Stimulated activated CD4-positive, alpha-beta T cell treated with anti-CD3 and anti-CD28 coated beads, Interleukin-1b, Interleukin-23, amount 100 ng/mL, for 1 hour (primary cell): ENCODE measurements at regions not wholly inside any gene's neighbourhood (a gene's known extent, or its start where the extent isn't known, plus 50 kb on each side); places are given as distances from the start of the nearest gene placed in this dataset.
"Not testable (repeated sequence)": the region's sequence is repeated elsewhere in the genome, so short reads cannot be mapped to it uniquely, and the experiment has no call there.

ENCODE experiments used
- DNase-seq, 2 donors: peaks; one replicate each; pipeline ENCODE4 v3.0.0-alpha.2; 2020; ENCODE audit warnings: low read depth in 2 of 2

DNA sequence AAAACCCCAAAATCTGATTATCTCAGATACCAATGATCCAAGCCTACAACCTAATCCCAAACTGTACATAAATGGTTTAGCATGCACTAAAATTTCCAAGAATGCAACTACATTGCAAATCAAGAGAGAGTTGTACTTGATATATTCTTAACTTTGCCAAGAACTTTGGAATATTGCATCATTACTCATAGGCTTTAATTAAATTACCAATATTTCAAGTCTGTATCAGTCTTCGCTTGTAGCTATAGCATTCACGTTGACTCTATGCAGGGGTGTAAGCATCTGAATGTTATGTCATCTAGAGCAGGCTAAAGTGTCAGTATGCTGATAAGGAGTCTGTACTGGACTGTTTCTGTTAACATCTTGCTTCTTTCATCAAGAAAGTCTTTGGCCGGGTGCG, 56.3 kb downstream of the FOXI3 start:
- no peak for DNase-seq

DNA sequence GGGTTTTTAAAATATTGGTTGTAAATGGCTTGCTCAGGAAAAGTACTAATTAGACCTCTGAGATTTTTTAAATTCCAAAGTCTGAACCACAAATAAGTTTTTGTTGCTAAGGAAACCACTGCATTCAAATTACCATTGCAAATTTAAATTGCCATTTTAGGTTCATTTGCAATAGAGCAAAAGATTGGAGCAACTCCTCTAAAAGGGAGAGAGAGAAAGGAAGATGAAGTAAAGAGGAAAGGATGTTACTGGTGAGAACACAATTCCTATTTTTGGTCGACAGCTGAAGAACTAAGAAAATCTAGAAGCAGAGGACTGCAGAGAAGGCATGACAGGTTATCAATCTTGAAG, 74.9 kb downstream of the FOXI3 start:
- DNase-seq: no peak

DNA sequence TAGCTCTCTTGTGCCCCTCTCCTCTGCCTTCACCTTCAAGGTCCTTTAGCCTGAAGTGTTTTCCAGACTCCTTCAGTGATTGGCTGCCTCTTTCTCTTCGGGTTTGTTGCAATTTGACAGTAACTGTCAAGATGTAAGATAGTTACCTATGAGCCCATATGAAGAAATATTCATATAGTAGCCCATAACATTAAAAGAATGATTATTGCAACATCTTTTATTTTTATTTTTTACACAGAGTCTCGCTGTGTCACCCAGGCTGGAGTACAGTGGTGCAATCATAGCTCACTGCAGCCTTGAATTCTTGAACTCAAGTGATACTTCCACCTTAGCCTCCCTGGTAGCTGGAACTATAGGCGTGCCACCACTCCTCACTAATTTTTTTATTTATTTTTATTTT, 80.5 kb downstream of the FOXI3 start:
- DNase-seq: no peak

DNA sequence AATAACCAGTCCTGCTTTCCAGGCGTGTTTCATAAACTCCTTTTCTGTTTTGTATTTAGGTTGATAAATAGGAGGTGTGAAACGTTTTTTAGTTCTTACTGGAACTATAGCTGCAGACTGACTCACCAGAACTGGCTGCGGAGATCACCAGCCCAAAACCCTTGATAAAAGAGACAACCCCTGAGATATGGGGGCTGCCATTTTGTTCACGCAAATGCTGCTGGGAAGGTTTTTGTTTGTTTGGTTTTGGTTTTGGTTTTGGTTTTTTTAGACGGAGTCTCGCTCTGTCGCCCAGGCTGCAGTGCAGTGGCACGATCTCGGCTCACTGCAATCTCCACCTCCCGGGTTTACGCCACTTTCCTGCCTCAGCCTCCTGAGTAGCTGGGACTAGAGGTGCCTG, 87.1 kb downstream of the FOXI3 start:
- DNase-seq: not testable (repeated sequence)

DNA sequence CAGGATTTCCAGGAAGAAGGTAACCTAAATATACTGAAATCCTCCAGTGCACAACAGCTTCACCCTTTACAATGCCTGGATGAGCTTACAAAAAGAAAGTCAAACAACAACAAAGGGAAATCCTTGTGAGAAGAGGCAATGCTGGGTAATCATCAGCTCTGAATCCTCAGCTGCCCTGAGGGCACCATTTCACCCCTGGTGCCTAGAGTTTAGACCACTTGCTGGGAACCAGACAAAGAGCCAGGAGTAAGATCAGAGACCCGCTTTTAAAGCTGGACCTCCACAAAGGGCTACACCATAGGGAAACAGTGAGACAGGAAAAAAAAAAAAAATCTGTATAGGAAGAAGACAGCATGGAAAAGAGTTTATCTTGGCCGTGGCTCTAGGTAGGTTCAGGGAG, 97.0 kb downstream of the FOXI3 start:
- DNase-seq: no peak

DNA sequence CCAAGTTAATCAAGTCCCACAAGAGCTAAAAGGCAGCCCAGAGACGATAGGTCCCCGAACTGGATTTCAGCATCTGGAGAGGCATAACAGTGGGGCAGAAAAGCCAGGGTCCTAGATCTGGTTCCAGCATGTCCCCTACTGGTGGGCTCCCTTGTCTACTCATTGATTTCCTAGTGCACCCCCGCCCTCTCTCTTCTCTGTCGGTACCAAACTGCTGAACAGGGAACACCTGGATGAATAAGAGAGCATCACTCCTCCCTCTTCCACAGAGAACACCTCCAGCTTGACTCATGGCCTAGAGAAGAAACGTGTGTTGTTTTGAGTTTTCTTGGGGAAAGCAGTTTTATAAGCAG, 101.3 kb downstream of the FOXI3 start:
- no peak for DNase-seq

DNA sequence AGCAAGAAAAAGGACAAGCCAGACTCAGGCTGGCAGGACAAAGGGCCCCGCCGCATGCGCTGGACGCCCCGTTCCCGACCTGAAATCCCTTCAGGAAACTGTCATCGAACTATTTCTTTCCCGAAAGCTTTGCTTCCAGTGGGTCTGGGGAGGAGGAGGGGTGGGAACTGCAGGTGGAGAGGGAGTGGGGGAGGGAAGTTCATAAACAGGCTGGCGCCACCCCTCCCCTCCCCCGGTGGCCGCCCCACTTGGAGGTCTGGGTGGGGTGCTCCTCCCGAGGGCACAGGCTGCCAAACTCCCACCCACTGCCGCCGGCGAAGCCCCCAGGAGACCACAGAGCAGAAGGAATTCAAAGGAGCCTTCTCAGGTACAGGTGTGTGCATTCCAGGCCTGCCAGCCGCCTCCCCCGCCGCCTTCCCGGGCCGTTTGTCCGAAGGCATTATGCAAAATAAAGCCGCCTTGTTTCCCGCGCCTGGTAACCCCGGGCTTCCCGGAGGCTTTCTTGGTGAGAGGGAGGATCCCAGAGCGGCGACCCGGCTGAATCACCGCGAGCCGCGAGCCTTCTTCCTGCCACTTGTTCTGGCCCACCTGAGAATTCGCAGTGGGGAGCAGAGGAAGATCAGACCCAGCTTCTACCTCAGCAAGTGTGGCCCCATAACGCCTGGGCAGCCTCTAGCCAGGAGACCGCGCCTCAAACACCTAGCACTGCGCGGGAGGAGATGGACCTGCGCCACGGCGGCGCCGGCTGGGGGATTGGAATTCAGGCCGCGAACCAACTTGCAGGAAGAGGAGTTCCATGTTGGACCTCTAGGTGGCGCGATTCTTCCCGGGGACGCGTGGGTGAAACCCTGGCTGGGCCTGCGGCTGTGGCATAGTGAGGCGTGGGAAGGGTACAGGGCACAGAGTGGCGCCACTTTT, 101.9 kb downstream of the FOXI3 start:
- DNase-seq: peak; percentile 29 to 59

DNA sequence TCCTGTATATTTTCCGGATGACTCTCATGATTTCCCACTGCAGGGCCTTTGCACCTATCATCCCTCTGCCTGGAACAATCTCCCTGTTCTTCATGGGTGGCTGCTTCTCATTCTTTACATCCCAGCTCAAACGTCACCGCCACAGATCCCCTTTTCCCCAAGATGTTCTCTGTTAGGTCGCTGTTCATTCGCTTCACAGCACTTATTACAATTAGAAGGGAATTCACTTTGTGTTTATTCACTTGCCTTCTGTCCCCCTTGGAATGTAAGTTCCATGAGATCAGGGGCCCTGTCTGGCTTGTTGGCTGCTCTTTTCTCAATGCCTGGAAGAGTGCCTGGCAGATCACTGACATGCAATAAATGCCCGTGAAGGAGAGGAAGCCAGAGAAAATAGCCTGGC, 106.7 kb downstream of the FOXI3 start:
- no peak for DNase-seq

DNA sequence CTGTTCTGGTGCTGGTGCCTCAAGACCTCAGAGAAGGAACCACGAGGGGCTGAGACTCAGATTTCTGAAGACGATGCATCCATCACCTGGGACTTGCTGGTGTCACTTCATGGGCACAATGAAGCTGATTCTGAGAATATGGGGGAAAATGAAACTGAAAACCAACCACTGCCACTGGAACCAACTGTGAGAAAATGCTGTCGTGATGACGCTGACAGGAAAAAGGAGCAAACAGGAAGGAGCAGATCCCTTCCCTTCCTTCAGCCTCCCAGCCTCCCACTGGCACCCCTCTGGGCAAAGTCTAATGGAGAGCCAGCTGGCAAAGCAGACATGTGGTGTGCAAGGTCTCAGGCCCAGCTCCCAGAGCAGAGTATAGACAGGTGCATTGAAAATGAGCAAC, 109.7 kb downstream of the FOXI3 start:
- DNase-seq: no peak

DNA sequence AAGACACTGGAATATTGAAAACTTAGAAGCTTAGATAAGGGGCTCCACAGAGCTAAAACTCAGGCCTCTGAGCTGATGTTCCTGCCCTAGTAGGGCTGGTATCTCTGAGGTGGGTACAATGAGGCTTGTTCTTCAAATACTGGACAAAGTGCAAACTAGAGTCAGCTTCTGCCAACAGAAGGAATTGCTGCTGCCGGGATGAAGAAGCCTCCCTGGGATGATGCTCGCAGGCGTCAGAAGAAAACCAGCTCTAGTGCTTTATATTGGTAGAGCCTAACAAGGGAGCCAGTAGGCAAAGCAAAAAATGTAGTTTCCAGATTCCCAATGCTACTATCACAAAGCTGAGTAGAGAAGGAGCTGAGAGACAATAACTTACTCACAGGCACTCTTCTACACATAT, 118.1 kb downstream of the FOXI3 start:
- no peak for DNase-seq

DNA sequence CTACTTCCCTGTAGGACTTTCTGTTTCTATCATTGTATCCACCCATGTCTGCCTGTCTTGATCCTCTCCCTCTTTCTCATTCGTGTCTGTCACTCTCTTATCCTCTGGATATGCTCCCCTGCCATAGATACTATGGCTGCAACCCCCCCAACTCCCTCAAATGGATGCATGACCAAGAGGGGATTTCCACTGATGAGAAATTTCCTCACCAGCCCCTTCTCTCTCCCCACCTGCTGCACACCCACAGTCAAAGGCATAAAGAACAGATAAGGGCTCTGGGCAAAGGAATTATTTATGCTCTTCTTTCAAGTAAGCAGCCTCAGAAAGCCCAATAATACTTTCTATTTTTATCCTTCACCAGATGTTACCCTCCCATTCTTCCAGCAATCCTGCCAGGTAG, 121.3 kb downstream of the FOXI3 start:
- no peak for DNase-seq

DNA sequence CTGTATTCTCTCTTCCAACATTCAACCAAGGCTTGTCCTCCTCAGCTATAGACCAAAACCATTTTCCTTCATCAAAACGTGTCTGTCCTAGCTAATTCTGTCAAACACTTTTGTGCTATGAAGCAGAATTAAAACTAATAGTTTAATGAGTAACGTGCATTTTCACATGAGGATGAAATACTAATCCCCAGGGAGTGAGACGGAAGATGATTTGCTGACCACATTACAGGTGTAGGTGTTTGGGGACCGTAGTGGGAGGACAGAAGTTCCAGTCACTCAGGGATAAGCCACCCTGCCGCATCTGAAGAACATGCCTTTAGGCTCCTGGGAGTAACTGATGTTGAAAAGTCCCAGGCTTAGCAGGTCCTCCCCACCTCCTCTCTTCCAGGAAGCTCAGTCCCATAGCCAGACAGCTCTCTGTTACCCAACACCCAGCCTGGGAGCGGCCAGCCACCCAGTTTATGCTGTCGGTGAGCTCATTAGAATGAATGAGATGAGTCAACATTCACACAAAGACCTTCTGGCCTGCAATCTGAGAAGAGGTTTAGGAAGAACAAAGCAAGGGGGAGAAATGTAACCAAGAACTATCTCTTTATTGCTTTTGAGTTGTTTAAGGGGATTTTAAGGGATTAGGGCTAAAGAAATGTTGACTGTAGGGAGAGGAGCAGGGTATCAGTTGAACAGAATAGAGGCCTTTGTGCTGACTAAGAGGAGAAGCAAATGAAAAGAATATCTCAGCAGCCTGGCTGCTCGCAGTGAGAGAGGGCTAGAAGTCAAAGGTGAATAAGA, 122.5 kb downstream of the FOXI3 start:
- DNase-seq: no peak

DNA sequence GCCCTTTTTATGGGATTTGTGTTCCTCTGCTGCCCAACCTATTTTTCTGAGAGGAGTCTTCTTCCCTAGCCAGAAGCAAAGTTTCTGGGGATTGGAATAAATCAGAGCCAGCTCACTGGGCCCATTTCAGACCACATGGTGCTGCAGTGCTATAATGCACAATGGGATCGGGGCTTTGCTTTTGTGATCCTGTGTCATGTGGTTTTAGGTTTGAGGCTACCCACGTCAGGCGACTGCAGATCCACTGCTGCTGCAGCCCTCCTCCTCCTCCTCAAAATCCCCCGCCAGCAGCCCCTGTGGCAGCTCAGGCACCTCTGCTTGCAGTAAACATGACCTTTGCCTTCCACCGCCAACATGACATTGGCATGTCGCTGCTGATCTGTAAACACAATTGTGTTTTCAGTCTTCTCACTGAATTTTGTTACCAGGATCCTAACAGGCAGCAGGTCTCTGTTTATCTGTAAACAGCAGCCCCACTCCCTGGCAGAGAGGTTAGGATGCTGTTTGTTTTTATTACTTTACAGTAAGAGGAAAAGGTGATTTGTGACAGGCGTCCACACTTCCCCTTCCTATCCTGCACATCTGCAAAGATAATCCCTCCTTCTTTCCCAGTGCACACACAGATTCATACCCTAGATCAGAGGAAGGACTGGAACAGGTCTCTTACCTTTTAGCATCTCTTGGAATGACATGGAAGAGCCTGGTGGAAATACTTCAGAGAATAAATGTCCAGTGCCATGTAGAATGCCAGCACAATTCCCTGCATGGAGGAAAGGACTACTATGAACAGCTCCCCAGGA, 130.8 kb downstream of the FOXI3 start:
- no peak for DNase-seq

DNA sequence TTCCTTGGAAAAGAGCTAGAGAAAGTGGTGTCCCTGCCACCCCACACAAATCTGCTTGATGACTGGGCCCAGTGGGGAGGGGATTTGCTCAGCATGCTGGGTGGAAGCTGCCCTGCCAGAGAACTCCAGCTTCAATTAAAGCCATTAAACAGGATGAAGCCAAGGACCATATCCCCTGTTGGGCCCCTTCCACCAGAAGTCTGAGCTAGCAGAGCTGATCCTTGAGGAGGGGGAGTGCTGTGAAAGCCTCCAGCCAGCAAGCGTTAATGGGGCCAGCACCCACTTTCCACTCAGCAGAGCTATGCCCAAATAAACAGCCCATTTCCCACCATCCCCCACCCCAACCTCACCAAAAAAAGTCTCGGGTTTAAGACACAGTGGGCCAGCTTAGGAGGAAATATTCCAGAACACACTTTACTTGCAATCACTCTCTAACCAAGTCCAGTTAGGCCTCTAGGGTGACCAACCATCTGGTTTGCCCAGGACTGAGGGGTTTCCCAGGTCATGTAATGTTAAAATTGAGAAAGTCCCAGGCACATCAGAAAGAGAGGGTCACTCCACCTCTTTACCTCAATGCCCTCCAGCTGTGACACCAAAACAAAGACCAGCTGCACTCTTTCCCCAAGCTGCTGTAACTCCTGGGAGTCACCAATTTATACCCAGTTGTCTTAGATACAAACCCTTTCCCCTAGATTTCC, 132.3 kb downstream of the FOXI3 start:
- DNase-seq: no peak

DNA sequence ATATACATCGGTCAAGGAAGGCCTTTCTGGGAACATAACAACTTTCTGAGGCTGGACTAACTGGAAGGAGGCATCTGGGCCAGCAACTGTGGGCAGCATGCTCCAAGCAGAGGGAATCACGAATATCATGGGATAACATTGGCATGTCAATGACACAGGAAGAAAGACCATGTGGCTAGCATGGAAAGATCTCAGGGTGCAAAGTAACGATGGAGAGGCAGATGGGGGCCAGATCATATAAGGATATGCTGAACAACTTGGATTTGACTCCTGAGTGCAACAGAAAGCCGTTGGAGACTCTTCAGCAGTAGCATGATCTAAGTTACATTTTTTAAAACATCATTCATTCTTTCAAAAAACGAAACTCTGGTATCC, 133.6 kb downstream of the FOXI3 start:
- DNase-seq: no peak

DNA sequence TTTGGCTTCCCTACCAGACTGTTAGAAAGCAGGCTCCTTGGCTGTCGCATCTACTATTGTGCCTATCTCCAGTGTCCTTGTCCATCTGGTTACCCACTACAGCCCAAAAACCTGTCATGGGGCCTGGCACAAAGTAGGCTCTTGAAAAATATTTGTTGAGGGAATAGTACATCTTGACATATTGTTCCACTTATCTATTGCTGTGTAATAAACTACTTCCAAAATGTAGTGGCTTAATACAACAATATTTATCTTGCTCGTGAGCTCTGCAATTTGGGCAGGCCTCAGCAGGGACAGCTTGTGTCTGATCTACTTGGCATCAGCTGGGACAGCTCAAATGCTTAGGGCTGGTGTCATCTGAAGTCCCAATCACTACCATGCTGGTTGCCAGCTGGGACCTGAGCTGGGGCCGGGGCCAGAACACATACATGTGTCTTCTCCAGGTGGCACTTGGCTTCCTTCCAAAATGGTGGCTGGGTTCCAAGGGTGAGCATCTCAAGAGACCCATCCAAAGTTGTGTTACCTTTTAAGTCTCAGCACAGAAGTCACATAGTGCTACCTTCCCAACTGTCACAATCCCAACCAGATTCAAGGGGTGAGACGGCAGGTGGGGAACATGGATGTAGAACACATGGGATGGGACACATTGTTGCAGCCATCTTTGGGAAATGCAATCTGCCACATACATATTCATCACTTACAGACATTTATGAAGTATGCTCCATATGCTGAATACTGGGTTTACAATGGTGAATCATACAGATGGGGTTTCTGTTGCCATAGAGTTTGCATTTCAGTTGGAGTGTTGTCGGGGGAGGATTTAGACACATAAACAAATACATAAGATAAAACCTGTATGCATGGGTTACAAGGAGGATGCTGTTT, 134.2 kb downstream of the FOXI3 start:
- no peak for DNase-seq

DNA sequence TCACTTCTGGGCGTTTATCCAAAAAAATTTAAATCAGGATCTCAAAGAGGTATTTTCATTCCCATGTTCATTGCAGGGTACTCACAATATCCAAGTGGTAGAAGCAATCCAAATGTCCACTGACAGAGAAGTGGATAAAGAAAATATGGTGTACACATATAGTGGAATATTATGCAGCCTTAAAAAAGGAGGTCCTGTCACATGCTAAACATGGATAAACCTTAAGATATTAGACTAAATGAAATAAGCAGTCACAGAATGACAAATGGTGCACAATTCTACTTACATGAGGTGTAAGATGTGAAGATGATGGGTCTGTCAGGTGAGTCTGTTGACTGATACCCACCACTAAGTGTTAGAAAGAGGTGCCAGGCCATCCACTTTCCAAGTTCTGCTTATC, 140.6 kb downstream of the THNSL2 start:
- DNase-seq: no peak

DNA sequence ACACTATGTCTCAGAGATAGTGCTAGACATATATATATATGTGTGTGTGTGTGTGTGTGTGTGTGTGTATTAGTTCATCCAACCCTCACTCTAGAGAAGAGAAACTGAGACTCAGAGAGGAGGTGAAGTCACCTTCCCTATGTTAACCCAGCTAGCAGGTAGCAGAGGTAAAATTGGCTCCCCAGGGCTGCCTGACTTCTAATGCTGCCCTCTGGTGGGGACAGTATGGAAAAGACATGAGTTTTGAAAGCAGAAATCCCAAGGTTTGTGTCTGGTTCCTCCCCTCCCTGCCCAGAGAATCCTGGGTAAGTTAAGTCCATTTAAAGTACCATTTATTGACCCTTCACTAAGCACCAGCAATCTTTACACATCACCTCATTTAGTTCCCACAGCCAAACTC, 137.7 kb downstream of the THNSL2 start:
- no peak for DNase-seq

DNA sequence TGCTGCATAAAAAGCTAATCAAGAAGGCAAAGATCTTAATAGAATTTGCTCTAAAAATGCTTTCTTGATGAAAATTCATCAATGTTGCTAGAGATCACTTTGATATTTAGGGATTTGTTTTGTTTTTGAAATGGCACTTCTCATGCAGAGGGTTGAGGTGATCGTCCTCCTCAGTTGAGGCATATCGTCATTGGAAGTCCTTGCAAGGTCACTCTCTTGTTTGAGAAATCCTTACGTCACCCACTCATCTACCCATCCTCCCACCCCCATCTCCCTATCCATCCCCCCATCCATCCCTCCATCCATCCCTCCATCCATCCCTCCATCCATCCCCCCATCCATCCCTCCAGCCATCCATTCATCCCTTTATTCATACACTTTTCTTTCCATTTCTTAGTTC, 133.7 kb downstream of the THNSL2 start:
- no peak for DNase-seq

DNA sequence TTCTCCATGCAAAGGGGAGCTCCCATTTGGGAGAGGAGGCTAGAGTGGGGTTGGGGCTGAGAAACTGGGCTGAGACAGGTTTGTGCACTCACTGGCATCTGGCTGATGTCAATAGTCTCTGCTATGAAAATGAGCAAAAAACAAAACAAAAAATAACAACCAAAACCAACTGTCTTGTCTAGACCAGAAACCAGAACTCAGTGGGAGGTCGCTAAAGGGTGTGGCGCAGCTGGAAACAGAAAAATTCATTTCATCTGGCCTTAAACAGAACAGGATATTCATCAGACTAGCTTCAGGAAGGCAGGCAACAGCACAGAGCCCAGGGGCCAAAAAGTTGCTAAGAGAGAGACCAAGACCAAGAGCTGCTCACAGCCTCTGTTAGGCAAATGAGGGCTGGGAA, 126.1 kb downstream of the THNSL2 start:
- DNase-seq: no peak
